ENCODE measurements at regions not wholly inside any gene's neighbourhood (a gene's known extent, or its start where the extent isn't known, plus 50 kb on each side); places are given as distances from the start of the nearest gene placed in this dataset.

- no peak for TF ChIP-seq SAP30 (IDR thresholded peaks at IDR 0.05; ENCODE audit: insufficient read depth, insufficient replicate concordance, low read length)
Observed at GRCh38 chr5:3349704-3350565, 245.7 kb upstream of the IRX1 start (continued).
